GM23338 (cell line): ENCODE measurements at regions not wholly inside any gene's neighbourhood (a gene's known extent, or its start where the extent isn't known, plus 50 kb on each side); places are given as distances from the start of the nearest gene placed in this dataset.

Experiments used
- CREB1 ChIP-seq: fragments of 250-450 bp; sonication (Bioruptor Pico); IDR thresholded peaks from 2 replicates; pipeline ENCODE4 v1.5.0; 2020; ENCODE audit warnings: low read depth, mild to moderate bottlenecking, moderate library complexity
- CTCF ChIP-seq, 2 experiments: fragments of 200-600 bp in 1 of 2; sonication (generic) in 1 of 2; conservative IDR thresholded peaks; 2 replicates each; pipeline versions ENCODE4 v1.5.1 to v1.6.1; 2016 to 2017; ENCODE audit warnings: antibody characterized with exemption in 2 of 2, low read depth in 2 of 2, mild to moderate bottlenecking in 2 of 2, moderate library complexity in 1 of 2
- EZH2phosphoT487 ChIP-seq: fragments of 200-600 bp; sonication (generic); IDR thresholded peaks from one replicate; pipeline ENCODE4 v1.8.1; 2018; ENCODE audit warnings: antibody characterized with exemption; ENCODE audit not compliant: unreplicated experiment
- POLR2AphosphoS5 ChIP-seq: IDR thresholded peaks from 2 replicates; pipeline ENCODE4 v1.6.1; 2016; ENCODE audit warnings: antibody characterized with exemption, low read depth
- REST ChIP-seq: IDR thresholded peaks from one replicate; pipeline ENCODE4 v1.6.1; 2018; ENCODE audit warnings: antibody characterized with exemption; ENCODE audit not compliant: unreplicated experiment
- ZNF114 ChIP-seq: fragments of 250-450 bp; sonication (Bioruptor Pico); IDR thresholded peaks from 2 replicates; pipeline ENCODE4 v1.5.0; 2020; ENCODE audit warnings: mild to moderate bottlenecking, moderate library complexity
- ZNF331 ChIP-seq: fragments of 250-450 bp; sonication (Bioruptor Pico); IDR thresholded peaks from 2 replicates; pipeline ENCODE4 v1.5.0; 2020; ENCODE audit warnings: low read depth, mild to moderate bottlenecking, moderate library complexity

- no peak for TF ChIP-seq CTCF (conservative IDR thresholded peaks at IDR 0.05; ENCODE audit: low read depth in 2 of 2)
- TF ChIP-seq CREB1 (CRISPR knock-in tag) = no peak
- no peak for TF ChIP-seq POLR2AphosphoS5
- no peak for TF ChIP-seq EZH2phosphoT487
- no peak for TF ChIP-seq REST
- TF ChIP-seq ZNF331 (CRISPR knock-in tag) = no peak
- no peak for TF ChIP-seq ZNF114
Measured at GRCh38 chr5:122517091-122517490, 205.1 kb downstream of the SNCAIP start.
